NT2/D1 (cell line): ENCODE measurements at regions not wholly inside any gene's neighbourhood (a gene's known extent, or its start where the extent isn't known, plus 50 kb on each side); places are given as distances from the start of the nearest gene placed in this dataset.

Experiments
- YY1 ChIP-seq: IDR thresholded peaks from 2 replicates; pipeline ENCODE4 v1.6.1; 2011; ENCODE audit not compliant: insufficient read length, insufficient read depth
- ZNF274 ChIP-seq: IDR thresholded peaks from 2 replicates; pipeline ENCODE4 v1.6.1; 2011; ENCODE audit warnings: mild to moderate bottlenecking, low read depth, low read length

DNA sequence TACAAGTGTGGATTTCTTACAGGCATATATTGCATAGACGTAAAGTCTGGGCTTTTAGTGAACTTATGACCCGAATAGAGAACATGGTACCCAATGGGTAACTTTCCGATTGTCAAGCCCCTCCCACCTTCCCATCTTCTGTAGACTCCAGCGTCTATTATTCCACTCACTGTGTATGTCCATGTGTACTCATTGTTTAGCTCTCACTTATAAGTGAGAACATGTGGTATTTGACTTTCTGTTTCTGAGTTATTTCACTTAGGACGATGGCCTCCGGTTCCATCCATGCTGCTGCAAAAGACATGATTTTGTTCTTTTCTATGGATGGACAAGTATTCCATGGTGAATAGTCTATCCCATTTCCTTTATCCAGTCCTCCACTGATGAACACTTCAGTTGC lies 306.4 kb downstream of the CD83 start:
- TF ChIP-seq YY1: no peak
- no peak for TF ChIP-seq ZNF274
